GM23338 (cell line): ENCODE measurements at regions not wholly inside any gene's neighbourhood (a gene's known extent, or its start where the extent isn't known, plus 50 kb on each side); places are given as distances from the start of the nearest gene placed in this dataset.

Experiments used
- ATAC-seq: fragments of 200-7000 bp; cut with Tn5 transposase; 3 replicates; pipeline ENCODE4 v1.9.1; 2020
- DNase-seq: peaks from one replicate; pipeline ENCODE4 v3.0.0-alpha.2; 2015; ENCODE audit warnings: low spot score
- H2AFZ ChIP-seq: fragments of 200-600 bp; sonication (generic); 2 replicates; pipeline ENCODE4 v1.8.0; 2016; ENCODE audit warnings: antibody characterized with exemption, mild to moderate bottlenecking, moderate library complexity
- H3F3A ChIP-seq: fragments of 200-600 bp; sonication (generic); replicated peaks from 2 replicates; pipeline ENCODE4 v1.8.0; 2017; ENCODE audit warnings: antibody characterized with exemption, mixed run types, low read depth
- H3K27ac ChIP-seq: fragments of 200-600 bp; sonication (generic); 2 replicates; pipeline ENCODE4 v1.6.1; 2016; ENCODE audit warnings: low read depth
- H3K27me3 ChIP-seq: fragments of 200-600 bp; sonication (generic); 2 replicates; pipeline ENCODE4 v1.8.0; 2016; ENCODE audit warnings: mild to moderate bottlenecking, mixed run types, moderate library complexity; ENCODE audit not compliant: insufficient read depth
- H3K36me3 ChIP-seq: fragments of 200-600 bp; sonication (generic); 2 replicates; pipeline ENCODE4 v1.8.0; 2016; ENCODE audit warnings: mild to moderate bottlenecking; ENCODE audit not compliant: insufficient read depth
- H3K4me1 ChIP-seq: fragments of 200-600 bp; sonication (generic); 2 replicates; pipeline ENCODE4 v1.8.0; 2016; ENCODE audit warnings: mild to moderate bottlenecking, moderate library complexity; ENCODE audit not compliant: insufficient read depth
- H3K4me2 ChIP-seq: fragments of 200-600 bp; sonication (generic); 2 replicates; pipeline ENCODE4 v1.7.1; 2017; ENCODE audit warnings: mixed run types
- H3K4me3 ChIP-seq: fragments of 200-600 bp; sonication (generic); 2 replicates; pipeline ENCODE4 v1.6.1; 2016; ENCODE audit warnings: mixed run types
- H3K79me2 ChIP-seq: fragments of 200-600 bp; sonication (generic); replicated peaks from 2 replicates; pipeline ENCODE4 v1.8.0; 2017; ENCODE audit warnings: mild to moderate bottlenecking; ENCODE audit not compliant: insufficient read depth
- H3K9me2 ChIP-seq: fragments of 200-600 bp; sonication (generic); 2 replicates; pipeline ENCODE4 v1.8.0; 2017; ENCODE audit not compliant: insufficient read depth
- H4K20me1 ChIP-seq: fragments of 200-600 bp; sonication (generic); replicated peaks from 2 replicates; pipeline ENCODE4 v1.8.0; 2017; ENCODE audit warnings: mild to moderate bottlenecking; ENCODE audit not compliant: insufficient read depth
- H3K27ac Mint-ChIP-seq: 2 replicates; pipeline ENCODE4 v1.8.0; 2020; ENCODE audit warnings: inconsistent platforms, mild to moderate bottlenecking, moderate library complexity, mixed read lengths
- H3K27me3 Mint-ChIP-seq: 3 replicates; pipeline ENCODE4 v1.8.0; 2022; ENCODE audit warnings: low read depth, mild to moderate bottlenecking, moderate library complexity, mixed read lengths, inconsistent platforms; ENCODE audit not compliant: insufficient read depth, poor library complexity
- H3K36me3 Mint-ChIP-seq: 3 replicates; pipeline ENCODE4 v1.8.0; 2021; ENCODE audit warnings: low read depth, mild to moderate bottlenecking, inconsistent platforms, moderate library complexity, mixed read lengths
- H3K4me1 Mint-ChIP-seq: 3 replicates; pipeline ENCODE4 v1.8.0; 2020; ENCODE audit warnings: mild to moderate bottlenecking, inconsistent platforms, mixed read lengths
- H3K4me3 Mint-ChIP-seq: 3 replicates; pipeline ENCODE4 v1.8.0; 2021; ENCODE audit warnings: moderate library complexity, mild to moderate bottlenecking, inconsistent platforms, mixed read lengths
- H3K9me3 Mint-ChIP-seq: 3 replicates; pipeline ENCODE4 v1.8.0; 2020; ENCODE audit warnings: moderate library complexity, mild to moderate bottlenecking, inconsistent platforms, mixed read lengths
- ETS1 ChIP-seq: IDR thresholded peaks from 2 replicates; pipeline ENCODE4 v1.6.1; 2016; ENCODE audit warnings: antibody characterized with exemption
- EZH2 ChIP-seq: fragments of 200-600 bp; sonication (generic); IDR thresholded peaks from one replicate; pipeline ENCODE4 v1.8.0; 2017; ENCODE audit warnings: antibody characterized with exemption, mild to moderate bottlenecking, low read depth; ENCODE audit not compliant: unreplicated experiment
- EZH2phosphoT487 ChIP-seq: fragments of 200-600 bp; sonication (generic); IDR thresholded peaks from one replicate; pipeline ENCODE4 v1.8.1; 2018; ENCODE audit warnings: antibody characterized with exemption; ENCODE audit not compliant: unreplicated experiment
- JUNB ChIP-seq: IDR thresholded peaks from one replicate; pipeline ENCODE4 v1.6.1; 2016; ENCODE audit warnings: antibody characterized with exemption; ENCODE audit not compliant: unreplicated experiment
- POLR2AphosphoS5 ChIP-seq: IDR thresholded peaks from 2 replicates; pipeline ENCODE4 v1.6.1; 2016; ENCODE audit warnings: antibody characterized with exemption, low read depth
- STAT1 ChIP-seq: IDR thresholded peaks from one replicate; pipeline ENCODE4 v1.6.1; 2016; ENCODE audit warnings: antibody characterized with exemption; ENCODE audit not compliant: unreplicated experiment
- ZNF114 ChIP-seq: fragments of 250-450 bp; sonication (Bioruptor Pico); IDR thresholded peaks from 2 replicates; pipeline ENCODE4 v1.5.0; 2020; ENCODE audit warnings: mild to moderate bottlenecking, moderate library complexity
- ZNF331 ChIP-seq: fragments of 250-450 bp; sonication (Bioruptor Pico); IDR thresholded peaks from 2 replicates; pipeline ENCODE4 v1.5.0; 2020; ENCODE audit warnings: low read depth, mild to moderate bottlenecking, moderate library complexity
- TF ChIP-seq, protein P1 (sequence below), 2 experiments: fragments of 200-600 bp in 1 of 2; sonication (generic) in 1 of 2; conservative IDR thresholded peaks; 2 replicates each; pipeline versions ENCODE4 v1.5.1 to v1.6.1; 2016 to 2017; ENCODE audit warnings: antibody characterized with exemption in 2 of 2, low read depth in 2 of 2, mild to moderate bottlenecking in 2 of 2, moderate library complexity in 1 of 2
- TF ChIP-seq, protein P2 (sequence below): fragments of 250-450 bp; sonication (Bioruptor Pico); IDR thresholded peaks from 2 replicates; pipeline ENCODE4 v1.5.0; 2020; ENCODE audit warnings: mild to moderate bottlenecking, moderate library complexity

DNA sequence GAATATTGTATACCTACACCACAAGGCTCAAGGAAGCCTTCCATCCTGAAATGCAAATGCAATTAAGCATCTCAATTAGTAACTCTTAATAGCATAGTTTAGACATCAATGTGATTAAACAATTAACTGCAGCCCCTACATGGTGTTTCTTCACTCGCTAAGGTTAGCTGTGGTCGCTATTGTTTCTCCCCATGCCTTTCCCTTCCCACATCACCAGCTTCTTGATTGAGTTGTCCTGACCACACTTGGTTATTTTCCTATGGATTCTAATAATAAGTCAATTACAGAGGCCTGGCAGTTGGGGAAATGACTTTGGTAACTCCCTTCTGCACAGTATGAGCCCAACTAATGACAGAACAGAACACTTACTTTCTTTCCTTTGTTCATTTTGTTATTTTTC is 265.0 kb downstream of the ADAMTS20 start:
- TF ChIP-seq ZNF114 (CRISPR knock-in tag) = no peak
- TF ChIP-seq STAT1 = no peak
- TF ChIP-seq JUNB = no peak
- TF ChIP-seq ZNF331 (CRISPR knock-in tag) = no peak
- TF ChIP-seq POLR2AphosphoS5 = no peak
- TF ChIP-seq, protein P1, sequence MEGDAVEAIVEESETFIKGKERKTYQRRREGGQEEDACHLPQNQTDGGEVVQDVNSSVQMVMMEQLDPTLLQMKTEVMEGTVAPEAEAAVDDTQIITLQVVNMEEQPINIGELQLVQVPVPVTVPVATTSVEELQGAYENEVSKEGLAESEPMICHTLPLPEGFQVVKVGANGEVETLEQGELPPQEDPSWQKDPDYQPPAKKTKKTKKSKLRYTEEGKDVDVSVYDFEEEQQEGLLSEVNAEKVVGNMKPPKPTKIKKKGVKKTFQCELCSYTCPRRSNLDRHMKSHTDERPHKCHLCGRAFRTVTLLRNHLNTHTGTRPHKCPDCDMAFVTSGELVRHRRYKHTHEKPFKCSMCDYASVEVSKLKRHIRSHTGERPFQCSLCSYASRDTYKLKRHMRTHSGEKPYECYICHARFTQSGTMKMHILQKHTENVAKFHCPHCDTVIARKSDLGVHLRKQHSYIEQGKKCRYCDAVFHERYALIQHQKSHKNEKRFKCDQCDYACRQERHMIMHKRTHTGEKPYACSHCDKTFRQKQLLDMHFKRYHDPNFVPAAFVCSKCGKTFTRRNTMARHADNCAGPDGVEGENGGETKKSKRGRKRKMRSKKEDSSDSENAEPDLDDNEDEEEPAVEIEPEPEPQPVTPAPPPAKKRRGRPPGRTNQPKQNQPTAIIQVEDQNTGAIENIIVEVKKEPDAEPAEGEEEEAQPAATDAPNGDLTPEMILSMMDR (conservative IDR thresholded peaks at IDR 0.05; ENCODE audit: low read depth in 2 of 2) = no peak
- Mint-ChIP-seq H3K4me3 (no peak overlapping the region), H3K9me3 (no peaks in the 10 kb centered on the region), H3K36me3 (no peaks in the 10 kb centered on the region), H3K4me1 (no peaks in the 10 kb centered on the region; the same call in 1 of the 3 replicates), H3K27me3 (no peaks in the 10 kb centered on the region), H3K27ac (no peak overlapping the region)
- no peaks in the 10 kb centered on the region for H3K4me1 ChIP-seq
- H3K4me3 ChIP-seq = no peak overlapping the region
- peak overlapping the region; percentile 14; the same call in 1 of the 2 replicates for H2AFZ ChIP-seq
- DNase-seq = no peak
- H3K36me3 ChIP-seq = no peaks in the 10 kb centered on the region
- H3K27me3 ChIP-seq = no peaks in the 10 kb centered on the region
- H3F3A ChIP-seq = no peaks in the 10 kb centered on the region
- H3K27ac ChIP-seq = no peak overlapping the region
- H3K9me2 ChIP-seq = no peaks in the 10 kb centered on the region
- H4K20me1 ChIP-seq = no peaks in the 10 kb centered on the region
- H3K79me2 ChIP-seq = no peaks in the 10 kb centered on the region
- ATAC-seq = no peak
- no peak overlapping the region for H3K4me2 ChIP-seq

- H3F3A ChIP-seq = no peaks in the 10 kb centered on the region
- ATAC-seq = no peak
- Mint-ChIP-seq H3K27me3 (no peaks in the 10 kb centered on the region), H3K27ac (no peak overlapping the region), H3K9me3 (peaks cover 3% of the 10 kb centered on the region; the same call in 1 of the 3 replicates), H3K4me1 (peaks cover 10% of the 10 kb centered on the region; the same call in 2 of the 3 replicates), H3K4me3 (no peak overlapping the region), H3K36me3 (peaks cover 3% of the 10 kb centered on the region; the same call in 1 of the 3 replicates)
- H4K20me1 ChIP-seq = no peaks in the 10 kb centered on the region
- no peak for DNase-seq
- no peaks in the 10 kb centered on the region for H3K9me2 ChIP-seq
- no peaks in the 10 kb centered on the region for H3K36me3 ChIP-seq
- H2AFZ ChIP-seq = no peak overlapping the region
- no peak overlapping the region for H3K27ac ChIP-seq
- no peaks in the 10 kb centered on the region for H3K27me3 ChIP-seq
- H3K79me2 ChIP-seq = no peaks in the 10 kb centered on the region
- no peak overlapping the region for H3K4me3 ChIP-seq
- H3K4me2 ChIP-seq = no peak overlapping the region
- peaks cover 9% of the 10 kb centered on the region; the same call in 1 of the 2 replicates for H3K4me1 ChIP-seq
- TF ChIP-seq ZNF331 (CRISPR knock-in tag) (no peak), ZNF114 (CRISPR knock-in tag) (no peak), STAT1 (no peak), JUNB (no peak), EZH2phosphoT487 (no peak), EZH2 (no peak), POLR2AphosphoS5 (no peak), ETS1 (no peak)
- TF ChIP-seq, protein P2, sequence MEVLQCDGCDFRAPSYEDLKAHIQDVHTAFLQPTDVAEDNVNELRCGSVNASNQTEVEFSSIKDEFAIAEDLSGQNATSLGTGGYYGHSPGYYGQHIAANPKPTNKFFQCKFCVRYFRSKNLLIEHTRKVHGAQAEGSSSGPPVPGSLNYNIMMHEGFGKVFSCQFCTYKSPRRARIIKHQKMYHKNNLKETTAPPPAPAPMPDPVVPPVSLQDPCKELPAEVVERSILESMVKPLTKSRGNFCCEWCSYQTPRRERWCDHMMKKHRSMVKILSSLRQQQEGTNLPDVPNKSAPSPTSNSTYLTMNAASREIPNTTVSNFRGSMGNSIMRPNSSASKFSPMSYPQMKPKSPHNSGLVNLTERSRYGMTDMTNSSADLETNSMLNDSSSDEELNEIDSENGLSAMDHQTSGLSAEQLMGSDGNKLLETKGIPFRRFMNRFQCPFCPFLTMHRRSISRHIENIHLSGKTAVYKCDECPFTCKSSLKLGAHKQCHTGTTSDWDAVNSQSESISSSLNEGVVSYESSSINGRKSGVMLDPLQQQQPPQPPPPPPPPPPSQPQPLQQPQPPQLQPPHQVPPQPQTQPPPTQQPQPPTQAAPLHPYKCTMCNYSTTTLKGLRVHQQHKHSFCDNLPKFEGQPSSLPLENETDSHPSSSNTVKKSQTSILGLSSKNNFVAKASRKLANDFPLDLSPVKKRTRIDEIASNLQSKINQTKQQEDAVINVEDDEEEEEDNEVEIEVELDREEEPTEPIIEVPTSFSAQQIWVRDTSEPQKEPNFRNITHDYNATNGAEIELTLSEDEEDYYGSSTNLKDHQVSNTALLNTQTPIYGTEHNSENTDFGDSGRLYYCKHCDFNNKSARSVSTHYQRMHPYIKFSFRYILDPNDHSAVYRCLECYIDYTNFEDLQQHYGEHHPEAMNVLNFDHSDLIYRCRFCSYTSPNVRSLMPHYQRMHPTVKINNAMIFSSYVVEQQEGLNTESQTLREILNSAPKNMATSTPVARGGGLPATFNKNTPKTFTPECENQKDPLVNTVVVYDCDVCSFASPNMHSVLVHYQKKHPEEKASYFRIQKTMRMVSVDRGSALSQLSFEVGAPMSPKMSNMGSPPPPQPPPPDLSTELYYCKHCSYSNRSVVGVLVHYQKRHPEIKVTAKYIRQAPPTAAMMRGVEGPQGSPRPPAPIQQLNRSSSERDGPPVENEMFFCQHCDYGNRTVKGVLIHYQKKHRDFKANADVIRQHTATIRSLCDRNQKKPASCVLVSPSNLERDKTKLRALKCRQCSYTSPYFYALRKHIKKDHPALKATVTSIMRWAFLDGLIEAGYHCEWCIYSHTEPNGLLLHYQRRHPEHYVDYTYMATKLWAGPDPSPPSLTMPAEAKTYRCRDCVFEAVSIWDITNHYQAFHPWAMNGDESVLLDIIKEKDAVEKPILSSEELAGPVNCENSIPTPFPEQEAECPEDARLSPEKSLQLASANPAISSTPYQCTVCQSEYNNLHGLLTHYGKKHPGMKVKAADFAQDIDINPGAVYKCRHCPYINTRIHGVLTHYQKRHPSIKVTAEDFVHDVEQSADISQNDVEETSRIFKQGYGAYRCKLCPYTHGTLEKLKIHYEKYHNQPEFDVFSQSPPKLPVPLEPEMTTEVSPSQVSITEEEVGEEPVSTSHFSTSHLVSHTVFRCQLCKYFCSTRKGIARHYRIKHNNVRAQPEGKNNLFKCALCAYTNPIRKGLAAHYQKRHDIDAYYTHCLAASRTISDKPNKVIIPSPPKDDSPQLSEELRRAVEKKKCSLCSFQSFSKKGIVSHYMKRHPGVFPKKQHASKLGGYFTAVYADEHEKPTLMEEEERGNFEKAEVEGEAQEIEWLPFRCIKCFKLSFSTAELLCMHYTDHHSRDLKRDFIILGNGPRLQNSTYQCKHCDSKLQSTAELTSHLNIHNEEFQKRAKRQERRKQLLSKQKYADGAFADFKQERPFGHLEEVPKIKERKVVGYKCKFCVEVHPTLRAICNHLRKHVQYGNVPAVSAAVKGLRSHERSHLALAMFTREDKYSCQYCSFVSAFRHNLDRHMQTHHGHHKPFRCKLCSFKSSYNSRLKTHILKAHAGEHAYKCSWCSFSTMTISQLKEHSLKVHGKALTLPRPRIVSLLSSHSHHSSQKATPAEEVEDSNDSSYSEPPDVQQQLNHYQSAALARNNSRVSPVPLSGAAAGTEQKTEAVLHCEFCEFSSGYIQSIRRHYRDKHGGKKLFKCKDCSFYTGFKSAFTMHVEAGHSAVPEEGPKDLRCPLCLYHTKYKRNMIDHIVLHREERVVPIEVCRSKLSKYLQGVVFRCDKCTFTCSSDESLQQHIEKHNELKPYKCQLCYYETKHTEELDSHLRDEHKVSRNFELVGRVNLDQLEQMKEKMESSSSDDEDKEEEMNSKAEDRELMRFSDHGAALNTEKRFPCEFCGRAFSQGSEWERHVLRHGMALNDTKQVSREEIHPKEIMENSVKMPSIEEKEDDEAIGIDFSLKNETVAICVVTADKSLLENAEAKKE (CRISPR knock-in tag) = no peak
- TF ChIP-seq, protein P1 (conservative IDR thresholded peaks at IDR 0.05; ENCODE audit: low read depth in 2 of 2) = no peak
Measured at GRCh38 chr12:43285159-43285598, 266.8 kb downstream of the ADAMTS20 start.
